CD14-positive monocyte (primary cell): ENCODE measurements at regions not wholly inside any gene's neighbourhood (a gene's known extent, or its start where the extent isn't known, plus 50 kb on each side); places are given as distances from the start of the nearest gene placed in this dataset.

Experiments
- DNase-seq, 3 donors: peaks; one replicate each; pipeline ENCODE4 v3.0.0-alpha.2; 2011 to 2022
- H2AFZ ChIP-seq: 2 replicates; pipeline ENCODE4 v1.6.0; 2012; ENCODE audit warnings: mild to moderate bottlenecking, low read depth, low read length, inconsistent platforms; ENCODE audit not compliant: insufficient read depth, poor library complexity, severe bottlenecking
- H3K27ac ChIP-seq, 2 donors: 1 replicate in 1 of 2; 2 replicates in 1 of 2; pipeline ENCODE4 v1.5.1; 2012 to 2013; ENCODE audit warnings: low read length in 2 of 2, control low read depth in 1 of 2, inconsistent platforms in 1 of 2, low read depth in 1 of 2, mild to moderate bottlenecking in 1 of 2
- H3K27me3 ChIP-seq, 2 donors: one replicate each; pipeline versions ENCODE4 v1.6.0 to v1.6.1; 2011 to 2013; ENCODE audit warnings: low read length in 2 of 2; ENCODE audit not compliant: control insufficient read depth in 2 of 2, insufficient read depth in 2 of 2
- H3K36me3 ChIP-seq, 2 donors: replicated peaks in 1 of 2; 1 replicate in 1 of 2; 2 replicates in 1 of 2; pipeline versions ENCODE4 v1.5.1 to v1.6.1; 2012 to 2013; ENCODE audit warnings: low read length in 2 of 2, control low read depth in 1 of 2, inconsistent platforms in 1 of 2, mild to moderate bottlenecking in 1 of 2; ENCODE audit not compliant: insufficient read depth in 2 of 2, control insufficient read depth in 1 of 2
- H3K4me1 ChIP-seq, 2 donors: 1 replicate in 1 of 2; 2 replicates in 1 of 2; pipeline versions ENCODE4 v1.5.1 to v1.6.1; 2012 to 2013; ENCODE audit warnings: low read length in 2 of 2, control low read depth in 1 of 2, inconsistent platforms in 1 of 2, mild to moderate bottlenecking in 1 of 2, moderate library complexity in 1 of 2; ENCODE audit not compliant: insufficient read depth in 2 of 2, control insufficient read depth in 1 of 2
- H3K4me2 ChIP-seq: replicated peaks from 2 replicates; pipeline ENCODE3; 2012; ENCODE audit warnings: low read length, moderate library complexity, mild to moderate bottlenecking; ENCODE audit not compliant: poor library complexity, severe bottlenecking; ENCODE audit errors: extremely low read depth
- H3K4me3 ChIP-seq, 3 experiments: fragments of 200-600 bp in 1 of 3; sonication (generic) in 1 of 3; replicated peaks in 1 of 3; 1 replicate in 2 of 3; 2 replicates in 1 of 3; pipeline ENCODE4 v1.5.1; 2011 to 2013; ENCODE audit warnings: low read length in 3 of 3, mild to moderate bottlenecking in 3 of 3, control low read depth in 2 of 3, low read depth in 2 of 3, inconsistent platforms in 1 of 3, moderate library complexity in 1 of 3
- H3K79me2 ChIP-seq: 2 replicates; pipeline ENCODE4 v1.6.0; 2012; ENCODE audit warnings: mild to moderate bottlenecking, control low read depth, inconsistent platforms, low read length, moderate library complexity; ENCODE audit not compliant: insufficient read depth
- H3K9ac ChIP-seq: 2 replicates; pipeline ENCODE4 v1.6.0; 2017; ENCODE audit warnings: low read length, mild to moderate bottlenecking; ENCODE audit not compliant: insufficient read depth, poor library complexity, severe bottlenecking
- H3K9me3 ChIP-seq, 2 donors: replicated peaks in 1 of 2; 1 replicate in 1 of 2; 2 replicates in 1 of 2; pipeline versions ENCODE4 v1.5.1 to v1.6.1; 2012 to 2013; ENCODE audit warnings: low read length in 2 of 2, control low read depth in 1 of 2; ENCODE audit not compliant: control insufficient read depth in 1 of 2, insufficient read depth in 1 of 2
- H4K20me1 ChIP-seq: 2 replicates; pipeline ENCODE4 v1.6.0; 2012; ENCODE audit warnings: mild to moderate bottlenecking, low read length, control low read depth, moderate library complexity; ENCODE audit not compliant: insufficient read depth
- H3K27ac Mint-ChIP-seq, 7 donors: one replicate each; pipeline ENCODE4 v1.8.0; 2020; ENCODE audit warnings: mild to moderate bottlenecking in 7 of 7, mixed read lengths in 7 of 7, moderate library complexity in 6 of 7, inconsistent platforms in 2 of 7
- H3K27me3 Mint-ChIP-seq, 3 donors: one replicate each; pipeline ENCODE4 v1.8.0; 2021 to 2022; ENCODE audit warnings: low read depth in 3 of 3, mild to moderate bottlenecking in 3 of 3, mixed read lengths in 3 of 3, moderate library complexity in 3 of 3, inconsistent platforms in 1 of 3
- H3K36me3 Mint-ChIP-seq, 2 donors: one replicate each; pipeline ENCODE4 v1.8.0; 2020; ENCODE audit warnings: mixed read lengths in 2 of 2, inconsistent platforms in 1 of 2, mild to moderate bottlenecking in 1 of 2
- H3K4me1 Mint-ChIP-seq: one replicate; pipeline ENCODE4 v1.8.0; 2020; ENCODE audit warnings: mild to moderate bottlenecking, mixed read lengths
- H3K4me3 Mint-ChIP-seq, 2 donors: one replicate each; pipeline ENCODE4 v1.8.0; 2020; ENCODE audit warnings: mild to moderate bottlenecking in 2 of 2, mixed read lengths in 2 of 2, moderate library complexity in 1 of 2
- H3K9me3 Mint-ChIP-seq, 7 donors: one replicate each; pipeline ENCODE4 v1.8.0; 2020 to 2022; ENCODE audit warnings: mixed read lengths in 7 of 7, mild to moderate bottlenecking in 6 of 7, moderate library complexity in 6 of 7, inconsistent platforms in 2 of 7
- WGBS: methylation state at CpG from one replicate; pipeline ENCODE4 v1.1.5; 2013; ENCODE audit warnings: missing lambda C conversion rate; ENCODE audit not compliant: insufficient coverage; 5-methylcytosine and 5-hydroxymethylcytosine counted together
- intact Hi-C, 2 donors: fragments of 100-400 bp; cut with micrococcal nuclease; formaldehyde crosslinking; loops; one replicate each; pipeline versions ENCODE4 v1.15.0 to v1.15.1; 2023
- TF ChIP-seq, protein P1 (sequence below): fragments of 200-600 bp; IDR thresholded peaks from one replicate; pipeline ENCODE4 v1.8.0; 2022; ENCODE audit warnings: antibody characterized with exemption, mild to moderate bottlenecking

- no peaks in the 10 kb centered on the region for H3K36me3 Mint-ChIP-seq
- TF ChIP-seq, protein P1, sequence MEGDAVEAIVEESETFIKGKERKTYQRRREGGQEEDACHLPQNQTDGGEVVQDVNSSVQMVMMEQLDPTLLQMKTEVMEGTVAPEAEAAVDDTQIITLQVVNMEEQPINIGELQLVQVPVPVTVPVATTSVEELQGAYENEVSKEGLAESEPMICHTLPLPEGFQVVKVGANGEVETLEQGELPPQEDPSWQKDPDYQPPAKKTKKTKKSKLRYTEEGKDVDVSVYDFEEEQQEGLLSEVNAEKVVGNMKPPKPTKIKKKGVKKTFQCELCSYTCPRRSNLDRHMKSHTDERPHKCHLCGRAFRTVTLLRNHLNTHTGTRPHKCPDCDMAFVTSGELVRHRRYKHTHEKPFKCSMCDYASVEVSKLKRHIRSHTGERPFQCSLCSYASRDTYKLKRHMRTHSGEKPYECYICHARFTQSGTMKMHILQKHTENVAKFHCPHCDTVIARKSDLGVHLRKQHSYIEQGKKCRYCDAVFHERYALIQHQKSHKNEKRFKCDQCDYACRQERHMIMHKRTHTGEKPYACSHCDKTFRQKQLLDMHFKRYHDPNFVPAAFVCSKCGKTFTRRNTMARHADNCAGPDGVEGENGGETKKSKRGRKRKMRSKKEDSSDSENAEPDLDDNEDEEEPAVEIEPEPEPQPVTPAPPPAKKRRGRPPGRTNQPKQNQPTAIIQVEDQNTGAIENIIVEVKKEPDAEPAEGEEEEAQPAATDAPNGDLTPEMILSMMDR, result no peak
- H3K4me3 Mint-ChIP-seq, result no peak overlapping the region
- Histone ChIP-seq H4K20me1 (no peaks in the 10 kb centered on the region), H3K4me2 (no peak overlapping the region), H3K9me3 (no peaks in the 10 kb centered on the region), H3K4me3 (no peak overlapping the region), H3K27me3 (no peaks in the 10 kb centered on the region), H3K9ac (no peak overlapping the region), H3K36me3 (no peaks in the 10 kb centered on the region), H3K79me2 (no peaks in the 10 kb centered on the region), H3K4me1 (no peaks in the 10 kb centered on the region), H2AFZ (no peak overlapping the region), H3K27ac (no peak overlapping the region)
- DNase-seq, result no peak
- intact Hi-C loops, result no loop called here
- WGBS, result 100% methylated on average over 1 of the region's 2 CpGs
- H3K27ac Mint-ChIP-seq, result no peak overlapping the region
- H3K4me1 Mint-ChIP-seq, result no peaks in the 10 kb centered on the region
- peaks cover 0 to 2% (median 0%) of the 10 kb centered on the region in 3 donors for H3K27me3 Mint-ChIP-seq
- H3K9me3 Mint-ChIP-seq, result peaks cover 0 to 8% (median 0%) of the 10 kb centered on the region in 7 donors
Observed at GRCh38 chr5:103648086-103648485, 85.5 kb upstream of the NUDT12 start.

GRCh38 chr5:103646698-103647614, 84.4 kb upstream of the NUDT12 start:
- H3K9me3 Mint-ChIP-seq, result peaks cover 0 to 8% (median 1%) of the 10 kb centered on the region in 7 donors
- no peaks in the 10 kb centered on the region for H4K20me1 ChIP-seq
- no peaks in the 10 kb centered on the region for H3K4me1 Mint-ChIP-seq
- TF ChIP-seq, protein P1, result no peak
- no peak overlapping the region for H3K27ac ChIP-seq
- WGBS, result 90% methylated on average over 2 of the region's 6 CpGs
- no peaks in the 10 kb centered on the region for H3K36me3 ChIP-seq
- no peak overlapping the region for H2AFZ ChIP-seq
- H3K27me3 Mint-ChIP-seq, result peaks cover 0 to 2% (median 0%) of the 10 kb centered on the region in 3 donors
- H3K9me3 ChIP-seq, result peaks cover 0 to under 1% of the 10 kb centered on the region in 2 donors
- no peak overlapping the region for H3K9ac ChIP-seq
- no peak overlapping the region for H3K4me3 Mint-ChIP-seq
- H3K27ac Mint-ChIP-seq, result no peak overlapping the region
- no peak overlapping the region for H3K4me2 ChIP-seq
- intact Hi-C loops, result no loop called here
- no peaks in the 10 kb centered on the region for H3K36me3 Mint-ChIP-seq
- H3K27me3 ChIP-seq, result no peaks in the 10 kb centered on the region
- no peaks in the 10 kb centered on the region for H3K4me1 ChIP-seq
- DNase-seq, result no peak
- H3K79me2 ChIP-seq, result no peaks in the 10 kb centered on the region
- no peak overlapping the region for H3K4me3 ChIP-seq
